ENCODE measurements at regions not wholly inside any gene's neighbourhood (a gene's known extent, or its start where the extent isn't known, plus 50 kb on each side); places are given as distances from the start of the nearest gene placed in this dataset.

DNA sequence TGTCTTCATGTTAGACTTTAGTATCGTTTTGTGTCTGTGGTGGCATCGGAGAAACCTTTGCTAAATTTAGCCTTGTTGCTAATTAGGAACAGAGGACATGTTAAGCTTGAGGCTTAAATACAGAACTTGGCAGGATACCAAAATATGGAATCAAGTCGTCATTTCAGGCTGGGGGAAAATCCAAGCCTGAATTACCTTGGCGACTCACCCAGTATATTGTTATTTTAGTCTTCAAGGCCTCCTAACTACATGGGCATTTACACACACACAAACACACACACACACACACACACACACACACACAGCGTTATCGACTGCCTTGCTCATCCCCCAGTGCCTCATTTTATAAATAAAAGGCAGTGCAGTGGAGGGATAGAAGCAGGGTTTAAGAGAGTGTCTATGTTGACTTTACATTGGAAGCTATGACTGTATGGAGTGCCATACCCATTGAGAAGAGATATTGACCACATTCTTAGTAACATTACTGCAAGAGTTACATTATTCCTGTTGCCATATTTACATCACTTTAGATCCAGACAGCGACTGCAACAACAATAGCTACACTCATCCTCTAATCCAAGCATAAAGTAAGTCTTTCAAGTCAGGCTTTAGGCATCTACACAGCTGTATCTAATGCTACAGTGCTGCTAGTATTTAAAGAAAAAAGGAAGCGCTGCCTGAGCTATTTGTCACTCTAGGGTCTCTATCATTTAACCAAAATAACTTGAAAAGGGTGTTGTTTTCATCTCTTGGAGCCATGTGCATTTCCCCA, 210.8 kb upstream of the SEMA6D start:
- Mint-ChIP-seq H3K27ac (no peak overlapping the region), H3K4me1 (no peaks in the 10 kb centered on the region), H3K9me3 (peaks cover 0 to 8% of the 10 kb centered on the region in 2 experiments; a peak in 1 of 5 replicates), H3K4me3 (no peak overlapping the region), H3K27me3 (ENCODE audit: low read depth) (no peaks in the 10 kb centered on the region), H3K36me3 (ENCODE audit: insufficient read depth in 1 of 3, low read depth in 3 of 3) (peaks cover 0 to 8% (median 0%) of the 10 kb centered on the region in 3 experiments; a peak in 4 of 7 replicates)
- Histone ChIP-seq H3K79me1 (ENCODE audit: insufficient read depth, low read depth, low read length, poor library complexity, severe bottlenecking) (no peaks in the 10 kb centered on the region), H3K23me2 (ENCODE audit: insufficient read length, low read depth, low read length, poor library complexity, severe bottlenecking) (no peaks in the 10 kb centered on the region), H2AFZ (ENCODE audit: low read length) (no peak overlapping the region), H3K4me2 (ENCODE audit: insufficient read depth, insufficient read length, low read length) (no peak overlapping the region), H4K20me1 (ENCODE audit: control insufficient read depth, insufficient read depth, insufficient read length) (no peaks in the 10 kb centered on the region), H3K56ac (ENCODE audit: insufficient read length, low read depth, low read length) (no peak overlapping the region), H3T11ph (ENCODE audit: low read length) (no peak overlapping the region), H3K9ac (ENCODE audit: extremely low read depth, insufficient read length, low read length) (no peak overlapping the region), H3K9me3 (ENCODE audit: control insufficient read depth, low read depth, low read length) (no peaks in the 10 kb centered on the region), H4K8ac (replicated peaks; ENCODE audit: insufficient read length, low read depth, low read length) (no peak overlapping the region), H3K27me3 (ENCODE audit: insufficient read depth, low read length) (no peaks in the 10 kb centered on the region), H3K27ac (ENCODE audit: insufficient read length, low read depth, low read length) (no peak overlapping the region), H4K91ac (ENCODE audit: insufficient read length, low read depth, low read length) (no peak overlapping the region), H3K14ac (ENCODE audit: insufficient read depth, low read length) (no peak overlapping the region), H2BK15ac (ENCODE audit: low read depth, low read length) (no peak overlapping the region), H4K5ac (ENCODE audit: insufficient read length, low read depth, low read length) (no peak overlapping the region), H3K18ac (ENCODE audit: insufficient read length, low read depth, low read length) (no peak overlapping the region), H3K4me1 (ENCODE audit: insufficient read depth, low read length) (no peaks in the 10 kb centered on the region), H3K79me2 (ENCODE audit: insufficient read depth, low read length) (no peaks in the 10 kb centered on the region), H2BK12ac (ENCODE audit: insufficient read length, low read depth, low read length) (no peak overlapping the region), H3K23ac (ENCODE audit: insufficient read length, low read depth, low read length) (no peak overlapping the region), H2AK5ac (ENCODE audit: insufficient read length, low read length) (no peak overlapping the region), H2BK20ac (ENCODE audit: low read depth, low read length, poor library complexity, severe bottlenecking) (no peak overlapping the region), H3K4ac (ENCODE audit: low read depth, low read length) (no peak overlapping the region), H2BK5ac (ENCODE audit: insufficient read length, low read length) (no peak overlapping the region), H2BK120ac (ENCODE audit: low read depth, low read length, poor library complexity, severe bottlenecking) (no peak overlapping the region)
- no peak for TF ChIP-seq CTCF (conservative IDR thresholded peaks at IDR 0.05)
- WGBS (ENCODE audit: extremely low coverage, insufficient read length, low lambda C conversion rate): no CpG with 5 or more reads among the region's 8 CpGs
- DNase-seq: no peak

All from H9 (cell line).